Suprapubic skin (tissue), 4 donors: ENCODE measurements at regions not wholly inside any gene's neighbourhood (a gene's known extent, or its start where the extent isn't known, plus 50 kb on each side); places are given as distances from the start of the nearest gene placed in this dataset.

Source experiments
- POLR2A ChIP-seq, 2 donors: fragments of 450-650 bp; IDR thresholded peaks; one replicate each; pipeline ENCODE4 v1.6.1; 2017; ENCODE audit warnings: antibody characterized with exemption in 2 of 2, mild to moderate bottlenecking in 2 of 2, moderate library complexity in 2 of 2
- POLR2AphosphoS5 ChIP-seq, 3 donors: sonication (generic); formaldehyde crosslinking; IDR thresholded peaks; one replicate each; pipeline ENCODE4 v1.6.1; 2017; ENCODE audit warnings: antibody characterized with exemption in 3 of 3

DNA sequence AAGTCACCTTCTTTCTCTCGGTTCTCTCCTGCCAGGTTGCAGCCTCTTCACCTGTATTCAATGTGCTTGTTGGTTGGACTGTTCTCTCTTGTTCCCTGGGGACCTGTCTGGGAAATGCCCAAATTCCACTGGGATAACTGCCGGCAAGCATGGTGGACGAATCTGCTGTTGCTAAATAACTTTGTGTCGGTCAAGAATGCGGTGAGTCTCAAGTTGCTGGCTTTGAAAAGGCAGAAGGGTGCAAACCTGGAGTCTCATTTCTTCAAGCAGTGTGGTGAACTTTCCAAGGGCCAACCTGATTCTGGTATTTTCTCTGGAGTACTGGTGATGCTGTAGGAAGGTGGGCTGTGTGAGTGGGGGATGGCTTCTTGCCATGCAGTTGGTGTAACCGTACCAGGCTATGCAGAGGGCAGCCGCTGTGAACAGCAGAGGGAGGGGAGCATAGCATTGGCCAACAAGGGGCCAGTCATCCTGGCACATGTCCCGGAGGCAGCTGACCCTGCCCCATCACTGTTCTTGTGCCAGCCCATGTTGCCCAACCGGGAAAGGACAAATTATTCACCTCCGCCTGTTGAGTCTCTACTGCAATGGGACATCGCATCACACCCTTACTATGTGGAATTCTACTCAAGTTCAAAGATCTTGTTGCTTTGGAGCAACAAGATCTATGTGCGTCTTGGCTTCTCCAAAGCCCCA is 88.1 kb upstream of the SEC11C start:
- TF ChIP-seq POLR2AphosphoS5 (IDR thresholded peaks at IDR 0.05), result no peak
- TF ChIP-seq POLR2A (IDR thresholded peaks at IDR 0.05), result no peak
